GM03348 (cell line): ENCODE measurements at regions not wholly inside any gene's neighbourhood (a gene's known extent, or its start where the extent isn't known, plus 50 kb on each side); places are given as distances from the start of the nearest gene placed in this dataset.

Experiments used
- DNase-seq: peaks from one replicate; pipeline ENCODE4 v3.0.0; 2012; ENCODE audit warnings: low spot score

- DNase-seq: no peak
Measured at GRCh38 chr11:70535191-70535971, 137.1 kb downstream of the CTTN start.

GRCh38 chr11:70536051-70536877, 137.9 kb downstream of the CTTN start:
- DNase-seq: no peak

- no peak for DNase-seq
Measured at GRCh38 chr11:70537576-70538571, 139.5 kb downstream of the CTTN start.

- no peak for DNase-seq
Measured at GRCh38 chr11:70538641-70539359, 140.5 kb downstream of the CTTN start.

GRCh38 chr11:70539360-70540095, 141.2 kb downstream of the CTTN start:
- DNase-seq: no peak

GRCh38 chr11:70540196-70540595, 141.9 kb downstream of the CTTN start:
- DNase-seq: no peak

GRCh38 chr11:70541176-70541575, 142.8 kb downstream of the CTTN start:
- no peak for DNase-seq

GRCh38 chr11:70541699-70542098, 143.4 kb downstream of the CTTN start:
- no peak for DNase-seq

- DNase-seq: no peak
Measured at GRCh38 chr11:70542406-70542805, 144.1 kb downstream of the CTTN start.

- DNase-seq: no peak
Measured at GRCh38 chr11:70542811-70543210, 144.5 kb downstream of the CTTN start.

GRCh38 chr11:70543611-70544010, 145.3 kb downstream of the CTTN start:
- no peak for DNase-seq

- DNase-seq: no peak
Measured at GRCh38 chr11:70544067-70544773, 145.9 kb downstream of the CTTN start.

- DNase-seq: peak; percentile 43
Measured at GRCh38 chr11:70544774-70545609, 146.7 kb downstream of the CTTN start.

GRCh38 chr11:70545610-70545912, 147.2 kb downstream of the CTTN start:
- DNase-seq: no peak

- no peak for DNase-seq
Measured at GRCh38 chr11:70546191-70546940, 148.0 kb downstream of the CTTN start.

- no peak for DNase-seq
Measured at GRCh38 chr11:70547386-70547785, 149.1 kb downstream of the CTTN start.

GRCh38 chr11:70547821-70548670, 149.7 kb downstream of the CTTN start:
- DNase-seq: no peak

GRCh38 chr11:70548976-70549375, 150.6 kb downstream of the CTTN start:
- DNase-seq: no peak
